ENCODE measurements at regions not wholly inside any gene's neighbourhood (a gene's known extent, or its start where the extent isn't known, plus 50 kb on each side); places are given as distances from the start of the nearest gene placed in this dataset.
"Not testable (repeated sequence)": the region's sequence is repeated elsewhere in the genome, so short reads cannot be mapped to it uniquely, and the experiment has no call there.

GRCh38 chr12:25372969-25373817 is 122.5 kb upstream of the KRAS start:
- no peaks in the 10 kb centered on the region for H3K9me3 Mint-ChIP-seq
- no peak overlapping the region for H3K4me3 Mint-ChIP-seq
- peaks cover 26% of the 10 kb centered on the region for H3K4me1 Mint-ChIP-seq (ENCODE audit: low read depth)
- intact Hi-C loops (cut with micrococcal nuclease) = no loop called here
- H3K27ac Mint-ChIP-seq = no peak overlapping the region
- no peaks in the 10 kb centered on the region for H3K27me3 Mint-ChIP-seq
- no peaks in the 10 kb centered on the region for H3K36me3 Mint-ChIP-seq (ENCODE audit: low read depth)

GRCh38 chr12:25372002-25372401 is 121.3 kb upstream of the KRAS start:
- intact Hi-C loops (cut with micrococcal nuclease) = no loop called here
- Mint-ChIP-seq H3K27ac (no peak overlapping the region), H3K36me3 (ENCODE audit: low read depth) (no peaks in the 10 kb centered on the region), H3K27me3 (no peaks in the 10 kb centered on the region), H3K9me3 (no peaks in the 10 kb centered on the region), H3K4me3 (no peak overlapping the region), H3K4me1 (ENCODE audit: low read depth) (peaks cover 14% of the 10 kb centered on the region)

- Mint-ChIP-seq H3K36me3 (ENCODE audit: low read depth) (no peaks in the 10 kb centered on the region), H3K4me1 (ENCODE audit: low read depth) (no peaks in the 10 kb centered on the region), H3K9me3 (no peaks in the 10 kb centered on the region), H3K4me3 (no peak overlapping the region), H3K27me3 (no peaks in the 10 kb centered on the region), H3K27ac (no peak overlapping the region)
- intact Hi-C loops (cut with micrococcal nuclease) = no loop called here
These were observed 117.8 kb upstream of the KRAS start for GRCh38 chr12:25368557-25368956.

GRCh38 chr12:25366122-25366521 is 115.4 kb upstream of the KRAS start:
- Mint-ChIP-seq H3K36me3 (ENCODE audit: low read depth) (no peaks in the 10 kb centered on the region), H3K4me3 (no peak overlapping the region), H3K27me3 (no peaks in the 10 kb centered on the region), H3K9me3 (no peaks in the 10 kb centered on the region), H3K4me1 (ENCODE audit: low read depth) (no peaks in the 10 kb centered on the region), H3K27ac (no peak overlapping the region)
- intact Hi-C loops (cut with micrococcal nuclease) = no loop called here

- H3K4me1 Mint-ChIP-seq (ENCODE audit: low read depth) = no peaks in the 10 kb centered on the region
- intact Hi-C loops (cut with micrococcal nuclease) = no loop called here
- H3K9me3 Mint-ChIP-seq = no peaks in the 10 kb centered on the region
- no peaks in the 10 kb centered on the region for H3K27me3 Mint-ChIP-seq
- H3K27ac Mint-ChIP-seq = no peak overlapping the region
- no peak overlapping the region for H3K4me3 Mint-ChIP-seq
- no peaks in the 10 kb centered on the region for H3K36me3 Mint-ChIP-seq (ENCODE audit: low read depth)
These were observed 114.6 kb upstream of the KRAS start for GRCh38 chr12:25365340-25365730.

- no peaks in the 10 kb centered on the region for H3K4me1 Mint-ChIP-seq (ENCODE audit: low read depth)
- H3K27ac Mint-ChIP-seq = no peak overlapping the region
- no peaks in the 10 kb centered on the region for H3K36me3 Mint-ChIP-seq (ENCODE audit: low read depth)
- intact Hi-C loops (cut with micrococcal nuclease) = no loop called here
- no peak overlapping the region for H3K4me3 Mint-ChIP-seq
- no peaks in the 10 kb centered on the region for H3K27me3 Mint-ChIP-seq
- no peaks in the 10 kb centered on the region for H3K9me3 Mint-ChIP-seq
These were observed 114.0 kb upstream of the KRAS start for GRCh38 chr12:25364529-25365339.

GRCh38 chr12:25362646-25363045 is 111.9 kb upstream of the KRAS start:
- no peaks in the 10 kb centered on the region for H3K27me3 Mint-ChIP-seq
- no peak overlapping the region for H3K27ac Mint-ChIP-seq

GRCh38 chr12:25361511-25361910 is 110.8 kb upstream of the KRAS start:
- Mint-ChIP-seq H3K9me3 (no peaks in the 10 kb centered on the region), H3K36me3 (ENCODE audit: low read depth) (no peaks in the 10 kb centered on the region), H3K4me3 (no peak overlapping the region), H3K4me1 (ENCODE audit: low read depth) (no peaks in the 10 kb centered on the region), H3K27ac (no peak overlapping the region), H3K27me3 (no peaks in the 10 kb centered on the region)
- intact Hi-C loops (cut with micrococcal nuclease) = no loop called here

More at GRCh38 chr12:25362646-25363045, 111.9 kb upstream of the KRAS start:
- H3K9me3 Mint-ChIP-seq = no peaks in the 10 kb centered on the region
- no peak overlapping the region for H3K4me3 Mint-ChIP-seq
- H3K36me3 Mint-ChIP-seq (ENCODE audit: low read depth) = no peaks in the 10 kb centered on the region
- intact Hi-C loops (cut with micrococcal nuclease) = no loop called here
- no peaks in the 10 kb centered on the region for H3K4me1 Mint-ChIP-seq (ENCODE audit: low read depth)

GRCh38 chr12:25357595-25357994 is 106.9 kb upstream of the KRAS start:
- H3K27ac Mint-ChIP-seq = no peak overlapping the region
- intact Hi-C loops (cut with micrococcal nuclease) = no loop called here
- no peaks in the 10 kb centered on the region for H3K9me3 Mint-ChIP-seq
- H3K4me1 Mint-ChIP-seq (ENCODE audit: low read depth) = no peaks in the 10 kb centered on the region
- H3K36me3 Mint-ChIP-seq (ENCODE audit: low read depth) = no peaks in the 10 kb centered on the region
- H3K4me3 Mint-ChIP-seq = no peak overlapping the region
- no peaks in the 10 kb centered on the region for H3K27me3 Mint-ChIP-seq

GRCh38 chr12:25352942-25353341 is 102.2 kb upstream of the KRAS start:
- H3K27me3 Mint-ChIP-seq; H3K4me3 Mint-ChIP-seq; H3K27ac Mint-ChIP-seq; H3K9me3 Mint-ChIP-seq; H3K4me1 Mint-ChIP-seq (ENCODE audit: low read depth); H3K36me3 Mint-ChIP-seq (ENCODE audit: low read depth); intact Hi-C loops (cut with micrococcal nuclease): not testable (repeated sequence)

- no peak overlapping the region for H3K27ac Mint-ChIP-seq
- intact Hi-C loops (cut with micrococcal nuclease) = no loop called here
- H3K36me3 Mint-ChIP-seq (ENCODE audit: low read depth) = no peaks in the 10 kb centered on the region
- H3K27me3 Mint-ChIP-seq = peaks cover 2% of the 10 kb centered on the region
- H3K9me3 Mint-ChIP-seq = no peaks in the 10 kb centered on the region
- H3K4me1 Mint-ChIP-seq (ENCODE audit: low read depth) = no peaks in the 10 kb centered on the region
- no peak overlapping the region for H3K4me3 Mint-ChIP-seq
These were observed 101.6 kb upstream of the KRAS start for GRCh38 chr12:25352083-25352918.

GRCh38 chr12:25348593-25348895 is 97.8 kb upstream of the KRAS start:
- H3K9me3 Mint-ChIP-seq = no peaks in the 10 kb centered on the region
- H3K27me3 Mint-ChIP-seq = peaks cover 2% of the 10 kb centered on the region
- H3K36me3 Mint-ChIP-seq (ENCODE audit: low read depth) = no peaks in the 10 kb centered on the region
- no peak overlapping the region for H3K4me3 Mint-ChIP-seq
- intact Hi-C loops (cut with micrococcal nuclease) = no loop called here
- no peaks in the 10 kb centered on the region for H3K4me1 Mint-ChIP-seq (ENCODE audit: low read depth)
- H3K27ac Mint-ChIP-seq = no peak overlapping the region

- H3K36me3 Mint-ChIP-seq (ENCODE audit: low read depth) = no peaks in the 10 kb centered on the region
- H3K4me1 Mint-ChIP-seq (ENCODE audit: low read depth) = no peaks in the 10 kb centered on the region
- H3K9me3 Mint-ChIP-seq = no peaks in the 10 kb centered on the region
- peaks cover 2% of the 10 kb centered on the region for H3K27me3 Mint-ChIP-seq
- no peak overlapping the region for H3K4me3 Mint-ChIP-seq
- no peak overlapping the region for H3K27ac Mint-ChIP-seq
- intact Hi-C loops (cut with micrococcal nuclease) = no loop called here
These were observed 97.2 kb upstream of the KRAS start for GRCh38 chr12:25347716-25348592.
